HEK293T (cell line): ENCODE measurements at regions not wholly inside any gene's neighbourhood (a gene's known extent, or its start where the extent isn't known, plus 50 kb on each side); places are given as distances from the start of the nearest gene placed in this dataset.

ENCODE experiments used
- CTCF ChIA-PET: fragments of 350-600 bp; formaldehyde crosslinking; extraction: SDS; loops from one replicate; lab custom pipeline; 2021; ENCODE audit warnings: antibody characterized with exemption, inconsistent platforms; lab: Yijun Ruan, JAX
- POLR2A ChIA-PET: fragments of 350-600 bp; formaldehyde crosslinking; extraction: SDS; loops from one replicate; lab custom pipeline; 2020; ENCODE audit warnings: antibody characterized with exemption, inconsistent platforms; lab: Yijun Ruan, JAX
- DNase-seq: peaks from one replicate; pipeline ENCODE4 v3.0.0; 2012; ENCODE audit warnings: mixed read lengths; ENCODE audit errors: extremely low spot score
- ARNT ChIP-seq: fragments of 450-650 bp; IDR thresholded peaks from 2 replicates; pipeline ENCODE4 v1.6.1; 2017; ENCODE audit warnings: mild to moderate bottlenecking
- BHLHE40 ChIP-seq: fragments of 450-650 bp; IDR thresholded peaks from 2 replicates; pipeline ENCODE4 v1.6.1; 2016; ENCODE audit warnings: mild to moderate bottlenecking, moderate library complexity, borderline replicate concordance
- CTBP1 ChIP-seq: fragments of 450-650 bp; IDR thresholded peaks from 2 replicates; pipeline ENCODE4 v1.6.1; 2016; ENCODE audit warnings: borderline replicate concordance
- ELF4 ChIP-seq: fragments of 450-650 bp; IDR thresholded peaks from 2 replicates; pipeline ENCODE4 v1.6.1; 2017; ENCODE audit warnings: antibody characterized with exemption
- FOXA1 ChIP-seq: fragments of 450-650 bp; IDR thresholded peaks from 2 replicates; pipeline ENCODE4 v1.6.1; 2016; ENCODE audit warnings: mild to moderate bottlenecking
- FOXK2 ChIP-seq: fragments of 450-650 bp; IDR thresholded peaks from 2 replicates; pipeline ENCODE4 v1.6.1; 2016; ENCODE audit warnings: mild to moderate bottlenecking
- FOXM1 ChIP-seq: fragments of 450-650 bp; IDR thresholded peaks from 2 replicates; pipeline ENCODE4 v1.6.1; 2017; ENCODE audit warnings: mild to moderate bottlenecking, borderline replicate concordance
- HDGF ChIP-seq: fragments of 450-650 bp; IDR thresholded peaks from 2 replicates; pipeline ENCODE4 v1.6.1; 2017; ENCODE audit warnings: antibody characterized with exemption, borderline replicate concordance
- L3MBTL2 ChIP-seq: fragments of 450-650 bp; conservative IDR thresholded peaks from 2 replicates; pipeline ENCODE4 v1.6.1; 2016; ENCODE audit warnings: mild to moderate bottlenecking
- LEF1 ChIP-seq: fragments of 450-650 bp; IDR thresholded peaks from 2 replicates; pipeline ENCODE4 v1.6.1; 2017; ENCODE audit warnings: mild to moderate bottlenecking, borderline replicate concordance
- NFRKB ChIP-seq: fragments of 450-650 bp; IDR thresholded peaks from 2 replicates; pipeline ENCODE4 v1.6.1; 2016; ENCODE audit warnings: mild to moderate bottlenecking, moderate library complexity
- SP1 ChIP-seq: fragments of 450-650 bp; IDR thresholded peaks from 2 replicates; pipeline ENCODE4 v1.6.1; 2017
- SUZ12 ChIP-seq: fragments of 450-650 bp; IDR thresholded peaks from 2 replicates; pipeline ENCODE4 v1.6.1; 2016; ENCODE audit warnings: mild to moderate bottlenecking
- TARDBP ChIP-seq: fragments of 450-650 bp; IDR thresholded peaks from 2 replicates; pipeline ENCODE4 v1.6.1; 2016
- ZNF384 ChIP-seq: fragments of 450-650 bp; IDR thresholded peaks from 2 replicates; pipeline ENCODE4 v1.6.1; 2016
- TF ChIP-seq, protein P1 (sequence below): fragments of 450-650 bp; IDR thresholded peaks from 2 replicates; pipeline ENCODE4 v1.6.1; 2016

GRCh38 chr15:35871282-35871681 is 325.3 kb upstream of the DPH6 start:
- POLR2A ChIA-PET: no interaction called here
- CTCF ChIA-PET: no interaction called here
- TF ChIP-seq BHLHE40: no peak
- TF ChIP-seq CTBP1: no peak
- DNase-seq: no peak

- no peak for TF ChIP-seq FOXK2
- TF ChIP-seq CTBP1: no peak
- TF ChIP-seq ZNF384: no peak
- no peak for TF ChIP-seq TARDBP
- TF ChIP-seq LEF1: no peak
- TF ChIP-seq ARNT: no peak
- TF ChIP-seq NFRKB: no peak
- POLR2A ChIA-PET: no interaction called here
- CTCF ChIA-PET: no interaction called here
- no peak for DNase-seq
Measured at GRCh38 chr15:35871812-35872211, 325.8 kb upstream of the DPH6 start.

DNA sequence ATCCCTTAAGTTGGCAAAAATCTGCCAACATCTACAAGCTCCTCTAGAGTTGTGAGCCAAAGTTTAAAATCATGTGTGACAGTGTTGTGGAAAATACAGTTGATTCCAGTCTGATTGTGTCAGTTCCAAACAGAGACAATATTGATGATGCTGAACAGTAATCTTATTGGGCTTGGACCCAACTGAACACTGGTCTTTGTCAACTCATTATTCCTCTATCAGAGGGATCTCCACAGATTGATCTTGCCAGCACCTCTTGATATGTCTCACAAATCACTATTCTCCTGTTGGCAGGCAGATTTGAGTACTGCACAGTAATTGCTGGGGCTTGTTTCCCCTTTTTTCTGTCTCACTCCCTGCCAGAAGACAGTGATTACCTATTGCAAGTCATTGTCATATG is 326.6 kb upstream of the DPH6 start:
- TF ChIP-seq HDGF (no peak), TARDBP (no peak), ZNF384 (no peak), ELF4 (no peak), FOXA1 (no peak), SP1 (no peak), FOXK2 (no peak), BHLHE40 (no peak), NFRKB (no peak), SUZ12 (no peak), ARNT (no peak), FOXM1 (no peak)
- TF ChIP-seq, protein P1, sequence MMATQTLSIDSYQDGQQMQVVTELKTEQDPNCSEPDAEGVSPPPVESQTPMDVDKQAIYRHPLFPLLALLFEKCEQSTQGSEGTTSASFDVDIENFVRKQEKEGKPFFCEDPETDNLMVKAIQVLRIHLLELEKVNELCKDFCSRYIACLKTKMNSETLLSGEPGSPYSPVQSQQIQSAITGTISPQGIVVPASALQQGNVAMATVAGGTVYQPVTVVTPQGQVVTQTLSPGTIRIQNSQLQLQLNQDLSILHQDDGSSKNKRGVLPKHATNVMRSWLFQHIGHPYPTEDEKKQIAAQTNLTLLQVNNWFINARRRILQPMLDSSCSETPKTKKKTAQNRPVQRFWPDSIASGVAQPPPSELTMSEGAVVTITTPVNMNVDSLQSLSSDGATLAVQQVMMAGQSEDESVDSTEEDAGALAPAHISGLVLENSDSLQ: no peak
- no peak for DNase-seq
- ChIA-PET POLR2A (no interaction called here), CTCF (no interaction called here)

- ChIA-PET POLR2A (no interaction called here), CTCF (no interaction called here)
- peak; percentile 11 for DNase-seq
- no peak for TF ChIP-seq FOXK2
- TF ChIP-seq, protein P1: peak; percentile 65
Measured at GRCh38 chr15:35874260-35874905, 328.4 kb upstream of the DPH6 start.

GRCh38 chr15:35876762-35877161 is 330.8 kb upstream of the DPH6 start:
- POLR2A ChIA-PET: no interaction called here
- no peak for DNase-seq
- TF ChIP-seq CTBP1: no peak
- no peak for TF ChIP-seq TARDBP
- no peak for TF ChIP-seq ZNF384
- TF ChIP-seq L3MBTL2: no peak
- TF ChIP-seq LEF1: no peak
- TF ChIP-seq, protein P1: no peak
- no peak for TF ChIP-seq SP1
- no peak for TF ChIP-seq HDGF
- TF ChIP-seq FOXK2: no peak
- no peak for TF ChIP-seq SUZ12
- TF ChIP-seq ARNT: no peak
- TF ChIP-seq BHLHE40: no peak
- no peak for TF ChIP-seq ELF4
- TF ChIP-seq NFRKB: no peak
- TF ChIP-seq FOXM1: no peak
- no peak for TF ChIP-seq FOXA1
- CTCF ChIA-PET: no interaction called here

- ChIA-PET POLR2A (no interaction called here), CTCF (no interaction called here)
- no peak for TF ChIP-seq FOXM1
- TF ChIP-seq SP1: no peak
- TF ChIP-seq BHLHE40: no peak
- TF ChIP-seq HDGF: no peak
- TF ChIP-seq ZNF384: no peak
- TF ChIP-seq CTBP1: no peak
- TF ChIP-seq FOXA1: no peak
- no peak for TF ChIP-seq FOXK2
- no peak for TF ChIP-seq ELF4
- no peak for TF ChIP-seq NFRKB
- TF ChIP-seq LEF1: no peak
- TF ChIP-seq TARDBP: no peak
- TF ChIP-seq L3MBTL2: no peak
- TF ChIP-seq SUZ12: no peak
- TF ChIP-seq, protein P1: no peak
- no peak for DNase-seq
Measured at GRCh38 chr15:35880896-35881295, 334.9 kb upstream of the DPH6 start.
